HG03175 (cell line): ENCODE measurements at regions not wholly inside any gene's neighbourhood (a gene's known extent, or its start where the extent isn't known, plus 50 kb on each side); places are given as distances from the start of the nearest gene placed in this dataset.

Source experiments
- ATAC-seq: cut with Tn5 transposase; IDR thresholded peaks from one replicate; pipeline ENCODE4 v1.9.1; 2021; ENCODE audit warnings: mild to moderate bottlenecking, moderate library complexity; ENCODE audit not compliant: unreplicated experiment

- ATAC-seq = no peak
These were observed 237.3 kb upstream of the MYT1L start for GRCh38 chr2:2568411-2568810.

GRCh38 chr2:2567776-2568175 is 236.7 kb upstream of the MYT1L start:
- ATAC-seq = no peak

GRCh38 chr2:2566396-2567323 is 235.6 kb upstream of the MYT1L start:
- ATAC-seq = no peak

GRCh38 chr2:2565671-2566070 is 234.6 kb upstream of the MYT1L start:
- no peak for ATAC-seq

DNA sequence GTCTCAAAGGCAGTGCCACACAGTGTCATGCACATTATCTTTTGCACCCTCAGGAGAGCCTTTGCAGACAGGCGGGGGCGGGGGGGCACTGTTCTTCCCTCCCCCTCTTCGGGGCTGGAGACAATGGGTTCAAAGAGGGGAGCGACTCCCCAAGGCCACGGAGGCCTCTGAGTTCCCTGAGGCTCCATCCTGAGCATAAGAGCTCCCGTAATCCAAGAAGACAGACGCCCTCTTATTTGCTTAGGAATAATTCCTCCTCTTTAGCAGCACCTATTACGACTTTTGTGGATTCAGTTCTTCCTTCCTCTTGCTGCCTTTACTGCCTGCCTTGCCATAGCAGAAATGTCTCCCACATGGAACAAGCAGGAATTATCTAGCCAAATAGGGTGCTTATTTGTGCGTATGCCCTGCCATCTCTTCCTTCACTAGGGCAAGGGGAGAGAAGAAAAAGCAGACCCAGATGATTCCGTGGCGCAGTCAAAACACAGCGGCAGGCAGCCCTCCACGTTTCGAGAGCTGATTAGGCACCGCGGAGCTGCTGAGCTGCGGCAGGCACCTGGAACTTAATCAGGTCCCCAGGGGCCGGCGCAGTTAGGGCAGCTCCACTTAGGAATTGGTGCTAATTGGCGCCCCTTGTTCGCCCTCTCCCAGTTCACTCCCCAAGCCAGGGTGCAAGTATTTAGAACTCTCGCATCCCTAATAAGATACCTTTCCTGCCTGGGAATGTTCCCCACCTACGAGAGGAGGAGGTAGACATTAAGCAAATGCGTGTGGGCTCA is 233.4 kb upstream of the MYT1L start:
- ATAC-seq = no peak

DNA sequence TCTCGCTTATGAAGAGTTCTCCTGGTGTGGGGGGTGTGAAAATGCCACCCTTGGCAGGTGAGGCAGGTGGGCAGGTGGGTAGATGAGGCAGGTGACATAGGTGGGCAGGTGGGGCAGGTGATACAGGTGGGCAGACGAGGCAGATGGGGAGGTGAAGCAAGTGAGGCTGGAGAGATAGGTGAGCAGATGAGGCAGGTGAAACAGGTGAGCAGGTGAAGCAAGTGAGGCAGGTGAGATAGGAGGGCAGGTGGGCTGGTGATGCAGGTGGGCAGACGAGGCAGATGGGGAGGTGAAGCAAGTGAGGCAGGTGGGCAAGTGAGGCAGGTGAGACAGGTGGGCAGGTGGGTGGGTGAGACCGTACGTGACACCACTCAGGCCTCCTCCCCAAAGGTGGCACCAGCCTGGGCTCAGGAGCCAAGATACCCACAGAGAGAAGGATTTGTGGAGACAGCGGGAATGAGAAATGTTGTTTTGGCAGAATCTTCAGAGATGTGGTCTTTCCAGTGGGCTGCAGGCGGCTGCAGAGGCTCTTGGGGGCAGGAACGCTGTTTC is 232.3 kb upstream of the MYT1L start:
- no peak for ATAC-seq

DNA sequence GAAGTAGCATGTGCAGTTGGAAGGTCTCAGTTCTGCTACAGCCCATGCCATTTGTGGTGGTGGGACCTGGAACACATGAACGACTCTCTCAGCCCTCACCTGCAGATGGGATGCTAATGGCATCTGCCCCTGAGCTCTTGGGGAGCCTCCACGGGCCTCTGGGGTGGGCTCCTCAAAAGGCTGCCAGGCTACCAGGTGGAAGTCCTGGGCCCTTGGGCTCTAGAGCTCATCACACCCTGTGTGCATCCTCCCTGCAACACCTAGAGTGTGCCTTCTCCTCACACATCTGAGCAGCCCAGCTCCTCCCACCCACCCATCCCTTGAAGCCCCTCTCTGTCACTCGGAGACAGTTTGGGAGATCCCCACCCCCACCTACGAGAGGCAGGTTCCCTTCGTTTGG is 231.8 kb upstream of the MYT1L start:
- ATAC-seq = no peak

- ATAC-seq = no peak
These were observed 230.4 kb upstream of the MYT1L start for GRCh38 chr2:2561346-2562095.

DNA sequence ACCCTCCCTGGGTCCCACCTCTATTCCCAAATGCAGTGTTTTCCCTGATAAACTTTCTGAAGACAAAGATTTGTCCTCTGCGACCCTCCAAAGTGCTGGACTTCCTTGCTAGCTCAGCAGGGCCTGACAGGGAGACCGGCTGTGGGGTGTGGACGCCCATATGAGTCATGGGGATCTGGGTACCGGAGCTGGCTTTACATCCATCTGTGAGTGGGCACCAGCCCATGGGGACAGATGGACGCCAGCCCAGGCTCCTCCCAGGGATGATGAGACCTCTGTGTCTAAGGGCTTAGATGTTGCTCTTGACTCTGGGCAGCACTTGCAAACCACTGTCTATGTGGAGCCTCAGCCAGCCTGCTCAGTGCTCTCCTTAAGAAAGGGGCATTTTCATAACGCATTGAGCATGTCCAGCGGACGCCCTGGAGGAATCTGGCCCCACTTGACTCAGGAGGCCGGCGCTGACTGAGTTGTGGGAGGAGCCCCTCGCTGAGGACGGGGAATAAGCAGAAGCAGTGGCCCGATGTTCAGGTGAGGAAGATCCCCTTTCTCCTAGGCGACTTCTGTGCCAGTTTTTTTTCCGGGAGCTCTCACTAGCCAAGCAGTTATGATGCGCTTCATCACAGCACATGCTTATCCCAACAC is 229.4 kb upstream of the MYT1L start:
- ATAC-seq = no peak

- ATAC-seq = no peak
These were observed 227.4 kb upstream of the MYT1L start for GRCh38 chr2:2558476-2558875.

- ATAC-seq = no peak
These were observed 226.4 kb upstream of the MYT1L start for GRCh38 chr2:2557475-2557874.

DNA sequence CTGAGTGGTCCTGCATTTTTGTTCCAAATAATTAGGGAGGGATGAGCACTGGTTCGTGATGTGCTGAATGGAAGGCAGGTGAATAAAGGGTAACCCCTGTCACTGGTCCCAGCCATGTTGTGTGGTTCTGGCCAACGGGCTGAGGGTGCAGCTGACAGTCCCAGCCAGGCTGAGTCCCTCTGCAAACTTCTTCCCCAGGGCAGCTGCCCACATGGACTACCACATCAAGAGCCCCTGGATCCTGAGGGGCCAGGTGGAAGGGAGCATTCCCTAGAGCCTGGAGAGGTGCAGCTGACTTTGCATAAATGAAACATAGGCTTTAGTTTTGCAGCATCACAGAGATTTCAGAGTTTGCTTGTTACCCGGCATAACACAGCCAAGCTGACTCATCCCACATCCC is 219.8 kb upstream of the MYT1L start:
- no peak for ATAC-seq

DNA sequence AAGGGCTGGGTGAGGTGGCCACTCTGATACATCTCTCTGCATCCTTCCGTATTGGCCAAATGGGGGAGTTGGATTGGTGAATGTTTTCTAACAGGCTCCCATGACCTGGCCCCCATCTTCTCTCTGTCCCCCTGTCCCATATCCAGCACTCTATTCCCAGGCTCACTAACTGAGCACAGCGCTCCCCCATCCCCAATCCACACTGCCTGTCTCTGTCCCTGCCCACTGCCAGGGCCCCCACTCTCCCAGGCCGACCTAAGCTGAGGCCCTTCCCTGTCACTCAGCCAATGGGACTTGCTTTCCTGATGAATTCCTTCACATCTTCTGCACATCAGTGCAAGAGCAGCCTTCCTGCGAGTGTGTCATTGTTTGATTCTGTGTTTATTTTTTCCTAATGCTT is 216.8 kb upstream of the MYT1L start:
- ATAC-seq = no peak

GRCh38 chr2:2547451-2547850 is 216.4 kb upstream of the MYT1L start:
- ATAC-seq = no peak

DNA sequence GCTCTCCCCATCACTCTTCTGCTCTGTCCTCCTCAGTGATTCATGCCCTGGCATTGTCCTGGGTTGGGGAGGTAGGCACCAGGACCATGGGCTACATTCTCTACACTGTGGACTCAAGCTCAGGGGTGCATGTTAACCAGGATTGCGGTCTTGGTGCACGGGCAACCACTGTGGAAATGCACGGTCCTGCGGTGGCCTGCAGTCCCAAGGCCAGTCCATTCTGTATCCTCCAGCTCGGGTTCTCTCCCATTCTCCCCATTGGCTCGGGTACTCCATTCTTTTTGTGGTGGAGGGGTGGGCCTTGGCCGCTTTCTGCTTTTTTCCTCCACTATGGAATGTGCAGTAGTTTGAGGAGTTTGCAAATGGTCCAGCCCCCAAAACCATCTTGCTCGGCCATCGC is 215.0 kb upstream of the MYT1L start:
- no peak for ATAC-seq

- no peak for ATAC-seq
These were observed 212.0 kb upstream of the MYT1L start for GRCh38 chr2:2542966-2543611.

- ATAC-seq = no peak
These were observed 211.2 kb upstream of the MYT1L start for GRCh38 chr2:2542316-2542715.

DNA sequence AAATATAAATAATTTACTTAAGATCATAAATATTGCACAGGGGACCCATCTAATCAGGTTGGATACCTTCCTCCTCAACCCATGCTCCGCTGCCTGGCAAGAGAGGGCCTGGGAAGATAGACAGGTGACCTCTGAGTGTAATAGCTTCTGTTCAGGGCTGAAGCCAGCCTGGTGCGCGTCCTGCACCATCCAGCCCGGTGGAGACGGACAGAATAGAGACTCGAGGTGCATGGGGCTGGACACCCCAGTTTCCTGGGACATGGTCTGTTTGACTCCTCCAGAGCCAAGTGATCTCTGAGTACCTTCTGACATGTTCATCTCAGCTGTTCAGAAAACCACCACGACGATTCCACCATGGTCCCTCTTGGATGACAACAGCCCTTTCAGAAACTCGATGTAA is 209.3 kb upstream of the MYT1L start:
- no peak for ATAC-seq

DNA sequence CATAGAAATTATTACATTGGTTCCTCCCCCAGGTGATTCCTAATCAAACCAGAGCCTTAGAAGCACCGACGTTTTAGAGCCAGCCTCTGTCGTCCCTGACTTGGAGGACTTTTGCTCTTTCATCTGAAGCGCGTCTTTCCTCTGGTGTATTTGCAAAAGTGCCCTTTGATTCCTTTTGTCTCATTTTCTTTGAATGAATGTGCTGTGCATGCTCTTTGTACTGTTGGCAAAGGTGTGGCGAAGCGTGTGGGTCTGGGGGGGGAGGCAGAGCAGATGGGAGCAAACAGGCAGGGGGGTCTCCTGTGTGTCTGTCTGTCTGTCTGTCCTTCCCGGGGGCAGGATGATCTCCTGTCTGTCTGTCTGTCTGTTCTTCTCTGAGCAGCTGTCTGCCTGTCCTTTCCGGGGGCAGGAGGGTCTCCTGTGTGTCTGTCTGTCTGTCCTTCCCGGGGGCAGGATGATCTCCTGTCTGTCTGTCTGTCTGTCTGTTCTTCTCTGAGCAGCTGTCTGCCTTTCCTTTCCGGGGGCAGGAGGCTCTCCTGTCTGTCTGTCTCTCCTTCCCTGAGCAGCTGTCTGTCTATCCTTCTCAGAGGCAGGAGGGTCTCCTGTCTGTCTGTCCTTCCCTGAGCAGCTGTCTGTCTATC is 205.5 kb upstream of the MYT1L start:
- no peak for ATAC-seq

GRCh38 chr2:2530334-2530733 is 199.3 kb upstream of the MYT1L start:
- ATAC-seq = no peak
